SK-N-SH (cell line): ENCODE measurements at regions not wholly inside any gene's neighbourhood (a gene's known extent, or its start where the extent isn't known, plus 50 kb on each side); places are given as distances from the start of the nearest gene placed in this dataset.

ENCODE experiments used
- CTCF ChIA-PET: fragments of 300-600, 350-600 bp; formaldehyde crosslinking; extraction: SDS; loops from one replicate; lab custom pipeline; 2021; lab: Yijun Ruan, JAX
- POLR2A ChIA-PET: fragments of 350-600 bp; sonication (Branson Sonifier 250); formaldehyde crosslinking; extraction: SDS; loops from one replicate; lab custom pipeline; 2020; ENCODE audit warnings: antibody characterized with exemption, inconsistent platforms; lab: Yijun Ruan, JAX
- DNase-seq: peaks from one replicate; pipeline ENCODE4 v3.0.0; 2012
- H2AFZ ChIP-seq: fragments of 200-600 bp; sonication (generic); 2 replicates; pipeline ENCODE4 v1.8.1; 2016; ENCODE audit warnings: antibody characterized with exemption, mild to moderate bottlenecking, low read depth
- H3F3A ChIP-seq: fragments of 200-600 bp; sonication (generic); replicated peaks from 2 replicates; pipeline ENCODE3; 2016; ENCODE audit warnings: antibody characterized with exemption, mild to moderate bottlenecking; ENCODE audit not compliant: insufficient read depth
- H3K27ac ChIP-seq, 2 experiments: fragments of 200-500 bp in 1 of 2; fragments of 200-600 bp in 1 of 2; sonication (Bioruptor generic) in 1 of 2; sonication (generic), shearing (Covaris generic) in 1 of 2; 2 replicates each; pipeline versions ENCODE4 v1.5.1 to v1.6.1; 2014 to 2016; ENCODE audit warnings: low read depth in 2 of 2, inconsistent platforms in 1 of 2, low read length in 1 of 2, mild to moderate bottlenecking in 1 of 2, mixed read lengths in 1 of 2
- H3K27me3 ChIP-seq: fragments of 200-600 bp; sonication (generic), shearing (Covaris generic); 2 replicates; pipeline ENCODE4 v1.6.1; 2016; ENCODE audit warnings: mixed run types; ENCODE audit not compliant: insufficient read depth
- H3K36me3 ChIP-seq, 2 experiments: fragments of 200-500 bp in 1 of 2; fragments of 200-600 bp in 1 of 2; sonication (Bioruptor generic) in 1 of 2; sonication (generic) in 1 of 2; replicated peaks in 1 of 2; 2 replicates each; pipeline versions ENCODE3 to v1.5.1; 2014 to 2016; ENCODE audit warnings: low read length in 1 of 2, mild to moderate bottlenecking in 1 of 2; ENCODE audit not compliant: insufficient read depth in 2 of 2, control insufficient read depth in 1 of 2
- H3K4me1 ChIP-seq, 2 experiments: fragments of 200-500 bp in 1 of 2; fragments of 200-600 bp in 1 of 2; sonication (Bioruptor generic) in 1 of 2; sonication (generic), shearing (Covaris generic) in 1 of 2; 2 replicates each; pipeline versions ENCODE4 v1.5.1 to v1.6.1; 2014 to 2016; ENCODE audit warnings: low read depth in 1 of 2, low read length in 1 of 2, mixed run types in 1 of 2; ENCODE audit not compliant: insufficient read depth in 2 of 2, control insufficient read depth in 1 of 2
- H3K4me2 ChIP-seq: fragments of 200-600 bp; sonication (generic), shearing (Covaris generic); 2 replicates; pipeline ENCODE4 v1.6.1; 2017; ENCODE audit warnings: mixed run types
- H3K4me3 ChIP-seq, 2 experiments: fragments of 200-500 bp in 1 of 2; fragments of 200-600 bp in 1 of 2; sonication (Bioruptor generic) in 1 of 2; sonication (generic), shearing (Covaris generic) in 1 of 2; 2 replicates each; pipeline versions ENCODE4 v1.5.1 to v1.8.1; 2014 to 2016; ENCODE audit warnings: low read depth in 2 of 2, inconsistent platforms in 1 of 2, low read length in 1 of 2, mild to moderate bottlenecking in 1 of 2, mixed read lengths in 1 of 2, moderate library complexity in 1 of 2
- H3K79me2 ChIP-seq: fragments of 200-600 bp; sonication (generic); 2 replicates; pipeline ENCODE4 v1.8.1; 2017; ENCODE audit warnings: mild to moderate bottlenecking; ENCODE audit not compliant: insufficient read depth
- H3K9ac ChIP-seq: fragments of 200-600 bp; sonication (generic); 2 replicates; pipeline ENCODE4 v1.6.1; 2017; ENCODE audit warnings: mixed run types
- H3K9me2 ChIP-seq: fragments of 200-600 bp; sonication (generic); 2 replicates; pipeline ENCODE4 v1.6.1; 2017; ENCODE audit warnings: mixed run types
- H3K9me3 ChIP-seq: fragments of 200-600 bp; sonication (generic); 2 replicates; pipeline ENCODE4 v1.6.1; 2017; ENCODE audit warnings: mixed run types, mild to moderate bottlenecking, moderate library complexity
- H4K20me1 ChIP-seq: fragments of 200-600 bp; sonication (generic); 2 replicates; pipeline ENCODE4 v1.6.1; 2017; ENCODE audit warnings: mild to moderate bottlenecking, mixed run types; ENCODE audit not compliant: insufficient read depth
- FOXJ3 ChIP-seq: sonication (generic); formaldehyde crosslinking; IDR thresholded peaks from 2 replicates; pipeline ENCODE4 v1.5.1; 2020; ENCODE audit warnings: mild to moderate bottlenecking, missing genetic modification reagents
- POLR2AphosphoS5 ChIP-seq: IDR thresholded peaks from 2 replicates; pipeline ENCODE4 v1.6.1; 2012; ENCODE audit warnings: low read depth, low read length
- RAD21 ChIP-seq: IDR thresholded peaks from 2 replicates; pipeline ENCODE4 v1.6.1; 2012; ENCODE audit warnings: mild to moderate bottlenecking, low read length
- SMC3 ChIP-seq: IDR thresholded peaks from 2 replicates; pipeline ENCODE4 v1.6.1; 2012; ENCODE audit warnings: low read depth, low read length, improper control_type of control experiment
- TCF12 ChIP-seq: IDR thresholded peaks from 2 replicates; pipeline ENCODE4 v1.4.0; 2012
- TEAD4 ChIP-seq: IDR thresholded peaks from 2 replicates; pipeline ENCODE4 v1.4.0; 2012; ENCODE audit warnings: mild to moderate bottlenecking, borderline replicate concordance; ENCODE audit not compliant: insufficient read depth
- WGBS: methylation state at CpG from one replicate; pipeline ENCODE4 v1.1.6; 2017; ENCODE audit warnings: low lambda C conversion rate; 5-methylcytosine and 5-hydroxymethylcytosine counted together
- TF ChIP-seq, protein P1 (sequence below): IDR thresholded peaks from 2 replicates; pipeline ENCODE4 v1.4.0; 2012; ENCODE audit warnings: low read depth, borderline replicate concordance
- TF ChIP-seq, protein P2 (sequence below): IDR thresholded peaks from 2 replicates; pipeline ENCODE4 v1.6.1; 2012; ENCODE audit warnings: mild to moderate bottlenecking, low read depth, low read length, moderate library complexity
- TF ChIP-seq, protein P3 (sequence below): fragments of 200-600 bp; sonication (generic); IDR thresholded peaks from 2 replicates; pipeline ENCODE4 v1.6.1; 2017; ENCODE audit warnings: antibody characterized with exemption, mild to moderate bottlenecking, moderate library complexity

DNA sequence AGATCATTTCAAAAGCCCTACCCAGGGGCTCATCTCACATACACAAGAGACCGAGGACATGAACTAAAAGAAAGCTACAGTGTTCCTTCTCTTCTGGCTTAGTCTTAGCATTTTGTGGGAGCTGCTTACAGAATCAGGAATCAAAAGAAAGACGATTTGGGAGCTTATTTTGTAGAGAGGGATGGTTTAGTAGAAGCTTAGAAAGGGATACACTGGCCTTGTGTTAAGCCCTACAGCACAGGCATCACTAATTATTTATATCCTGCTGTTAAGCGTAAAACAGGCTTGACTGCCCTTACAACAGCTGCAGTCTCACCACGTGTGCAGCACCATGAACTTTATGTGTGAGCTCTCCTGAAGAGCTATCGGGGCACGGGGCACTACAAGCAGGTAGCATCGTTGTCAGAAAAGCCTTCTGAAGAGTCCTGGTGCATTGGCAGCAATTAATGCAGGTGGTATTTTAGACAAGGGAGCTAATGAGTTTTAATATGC lies 798.3 kb downstream of the NXPH1 start:
- H3F3A ChIP-seq, result no peaks in the 10 kb centered on the region
- H3K27me3 ChIP-seq, result no peaks in the 10 kb centered on the region
- H3K36me3 ChIP-seq, result no peaks in the 10 kb centered on the region
- no peak overlapping the region for H3K9ac ChIP-seq
- H3K9me3 ChIP-seq, result no peaks in the 10 kb centered on the region
- no peak for DNase-seq
- peaks cover 4% of the 10 kb centered on the region; the same call in 1 of the 2 replicates for H3K9me2 ChIP-seq
- CTCF ChIA-PET, result interaction anchor here (0.7 to 1.4 kb wide), 2 partner anchors 11 to 80 kb away, joined by 3 read pairs; no protein-coding TSS in a partner anchor
- POLR2A ChIA-PET, result no interaction called here
- no peak overlapping the region; a peak in 1 of 4 replicates for H3K27ac ChIP-seq
- peaks cover 0 to 5% of the 10 kb centered on the region in 2 experiments; a peak in 2 of 4 replicates for H3K4me1 ChIP-seq
- H2AFZ ChIP-seq, result no peak overlapping the region
- no peak overlapping the region for H3K4me3 ChIP-seq
- no peaks in the 10 kb centered on the region for H4K20me1 ChIP-seq
- H3K79me2 ChIP-seq, result no peaks in the 10 kb centered on the region
- TF ChIP-seq, protein P1, sequence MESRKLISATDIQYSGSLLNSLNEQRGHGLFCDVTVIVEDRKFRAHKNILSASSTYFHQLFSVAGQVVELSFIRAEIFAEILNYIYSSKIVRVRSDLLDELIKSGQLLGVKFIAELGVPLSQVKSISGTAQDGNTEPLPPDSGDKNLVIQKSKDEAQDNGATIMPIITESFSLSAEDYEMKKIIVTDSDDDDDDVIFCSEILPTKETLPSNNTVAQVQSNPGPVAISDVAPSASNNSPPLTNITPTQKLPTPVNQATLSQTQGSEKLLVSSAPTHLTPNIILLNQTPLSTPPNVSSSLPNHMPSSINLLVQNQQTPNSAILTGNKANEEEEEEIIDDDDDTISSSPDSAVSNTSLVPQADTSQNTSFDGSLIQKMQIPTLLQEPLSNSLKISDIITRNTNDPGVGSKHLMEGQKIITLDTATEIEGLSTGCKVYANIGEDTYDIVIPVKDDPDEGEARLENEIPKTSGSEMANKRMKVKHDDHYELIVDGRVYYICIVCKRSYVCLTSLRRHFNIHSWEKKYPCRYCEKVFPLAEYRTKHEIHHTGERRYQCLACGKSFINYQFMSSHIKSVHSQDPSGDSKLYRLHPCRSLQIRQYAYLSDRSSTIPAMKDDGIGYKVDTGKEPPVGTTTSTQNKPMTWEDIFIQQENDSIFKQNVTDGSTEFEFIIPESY, result no peak
- TF ChIP-seq FOXJ3 (CRISPR knock-in tag) (no peak), RAD21 (no peak), TCF12 (no peak), TEAD4 (no peak), POLR2AphosphoS5 (no peak)
- TF ChIP-seq, protein P2, sequence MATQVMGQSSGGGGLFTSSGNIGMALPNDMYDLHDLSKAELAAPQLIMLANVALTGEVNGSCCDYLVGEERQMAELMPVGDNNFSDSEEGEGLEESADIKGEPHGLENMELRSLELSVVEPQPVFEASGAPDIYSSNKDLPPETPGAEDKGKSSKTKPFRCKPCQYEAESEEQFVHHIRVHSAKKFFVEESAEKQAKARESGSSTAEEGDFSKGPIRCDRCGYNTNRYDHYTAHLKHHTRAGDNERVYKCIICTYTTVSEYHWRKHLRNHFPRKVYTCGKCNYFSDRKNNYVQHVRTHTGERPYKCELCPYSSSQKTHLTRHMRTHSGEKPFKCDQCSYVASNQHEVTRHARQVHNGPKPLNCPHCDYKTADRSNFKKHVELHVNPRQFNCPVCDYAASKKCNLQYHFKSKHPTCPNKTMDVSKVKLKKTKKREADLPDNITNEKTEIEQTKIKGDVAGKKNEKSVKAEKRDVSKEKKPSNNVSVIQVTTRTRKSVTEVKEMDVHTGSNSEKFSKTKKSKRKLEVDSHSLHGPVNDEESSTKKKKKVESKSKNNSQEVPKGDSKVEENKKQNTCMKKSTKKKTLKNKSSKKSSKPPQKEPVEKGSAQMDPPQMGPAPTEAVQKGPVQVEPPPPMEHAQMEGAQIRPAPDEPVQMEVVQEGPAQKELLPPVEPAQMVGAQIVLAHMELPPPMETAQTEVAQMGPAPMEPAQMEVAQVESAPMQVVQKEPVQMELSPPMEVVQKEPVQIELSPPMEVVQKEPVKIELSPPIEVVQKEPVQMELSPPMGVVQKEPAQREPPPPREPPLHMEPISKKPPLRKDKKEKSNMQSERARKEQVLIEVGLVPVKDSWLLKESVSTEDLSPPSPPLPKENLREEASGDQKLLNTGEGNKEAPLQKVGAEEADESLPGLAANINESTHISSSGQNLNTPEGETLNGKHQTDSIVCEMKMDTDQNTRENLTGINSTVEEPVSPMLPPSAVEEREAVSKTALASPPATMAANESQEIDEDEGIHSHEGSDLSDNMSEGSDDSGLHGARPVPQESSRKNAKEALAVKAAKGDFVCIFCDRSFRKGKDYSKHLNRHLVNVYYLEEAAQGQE, result no peak
- TF ChIP-seq, all 33 proteins: peak for 0
- no peak overlapping the region for H3K4me2 ChIP-seq
- 30% methylated on average over 7 of the region's 7 CpGs for WGBS

DNA sequence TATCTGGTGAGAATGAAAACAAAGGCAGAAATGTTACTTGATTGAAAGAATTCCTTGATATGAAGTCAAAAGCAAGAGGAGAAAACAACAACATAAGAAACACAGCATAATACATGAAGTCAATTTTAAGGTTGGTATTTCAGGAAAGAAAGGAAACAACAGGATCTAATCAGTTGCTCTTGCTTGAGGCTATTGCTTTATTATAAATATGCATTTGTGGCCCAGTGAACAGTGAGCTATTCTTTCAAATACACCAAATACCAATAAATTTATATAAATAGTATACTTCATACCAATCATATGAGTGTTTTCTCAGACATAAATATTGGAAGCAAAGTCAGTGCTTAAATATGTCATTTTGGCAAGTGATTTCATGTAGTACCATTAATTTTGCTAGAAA lies 806.6 kb downstream of the NXPH1 start:
- H3K4me1 ChIP-seq, result no peaks in the 10 kb centered on the region
- POLR2A ChIA-PET, result no interaction called here

More for the DNA sequence above, 806.6 kb downstream of the NXPH1 start:
- no peak overlapping the region for H3K4me2 ChIP-seq
- no peak overlapping the region for H3K4me3 ChIP-seq
- no peaks in the 10 kb centered on the region for H3K9me2 ChIP-seq
- no peak for DNase-seq
- CTCF ChIA-PET, result no interaction called here
- no peaks in the 10 kb centered on the region for H3F3A ChIP-seq
- H2AFZ ChIP-seq, result no peak overlapping the region
- TF ChIP-seq, protein P1, result no peak
- TF ChIP-seq, protein P3, sequence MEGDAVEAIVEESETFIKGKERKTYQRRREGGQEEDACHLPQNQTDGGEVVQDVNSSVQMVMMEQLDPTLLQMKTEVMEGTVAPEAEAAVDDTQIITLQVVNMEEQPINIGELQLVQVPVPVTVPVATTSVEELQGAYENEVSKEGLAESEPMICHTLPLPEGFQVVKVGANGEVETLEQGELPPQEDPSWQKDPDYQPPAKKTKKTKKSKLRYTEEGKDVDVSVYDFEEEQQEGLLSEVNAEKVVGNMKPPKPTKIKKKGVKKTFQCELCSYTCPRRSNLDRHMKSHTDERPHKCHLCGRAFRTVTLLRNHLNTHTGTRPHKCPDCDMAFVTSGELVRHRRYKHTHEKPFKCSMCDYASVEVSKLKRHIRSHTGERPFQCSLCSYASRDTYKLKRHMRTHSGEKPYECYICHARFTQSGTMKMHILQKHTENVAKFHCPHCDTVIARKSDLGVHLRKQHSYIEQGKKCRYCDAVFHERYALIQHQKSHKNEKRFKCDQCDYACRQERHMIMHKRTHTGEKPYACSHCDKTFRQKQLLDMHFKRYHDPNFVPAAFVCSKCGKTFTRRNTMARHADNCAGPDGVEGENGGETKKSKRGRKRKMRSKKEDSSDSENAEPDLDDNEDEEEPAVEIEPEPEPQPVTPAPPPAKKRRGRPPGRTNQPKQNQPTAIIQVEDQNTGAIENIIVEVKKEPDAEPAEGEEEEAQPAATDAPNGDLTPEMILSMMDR, result no peak
- no peak for TF ChIP-seq SMC3
- H3K27me3 ChIP-seq, result no peaks in the 10 kb centered on the region
- no peaks in the 10 kb centered on the region for H3K36me3 ChIP-seq
- no peaks in the 10 kb centered on the region for H3K79me2 ChIP-seq
- H3K9ac ChIP-seq, result no peak overlapping the region
- no peaks in the 10 kb centered on the region; the same call in 1 of the 2 replicates for H3K9me3 ChIP-seq
- H4K20me1 ChIP-seq, result no peaks in the 10 kb centered on the region
- no peak overlapping the region for H3K27ac ChIP-seq
